ENCODE measurements at regions not wholly inside any gene's neighbourhood (a gene's known extent, or its start where the extent isn't known, plus 50 kb on each side); places are given as distances from the start of the nearest gene placed in this dataset.

- TF ChIP-seq CTCF (IDR thresholded peaks at IDR 0.05) (no peak), EP300 (IDR thresholded peaks at IDR 0.05; ENCODE audit: low read depth) (no peak)
Observed at GRCh38 chr9:108331596-108331995, 524.2 kb downstream of the ACTL7B start.

Data from transverse colon (tissue), 3 donors.